ENCODE measurements at regions not wholly inside any gene's neighbourhood (a gene's known extent, or its start where the extent isn't known, plus 50 kb on each side); places are given as distances from the start of the nearest gene placed in this dataset.

DNA sequence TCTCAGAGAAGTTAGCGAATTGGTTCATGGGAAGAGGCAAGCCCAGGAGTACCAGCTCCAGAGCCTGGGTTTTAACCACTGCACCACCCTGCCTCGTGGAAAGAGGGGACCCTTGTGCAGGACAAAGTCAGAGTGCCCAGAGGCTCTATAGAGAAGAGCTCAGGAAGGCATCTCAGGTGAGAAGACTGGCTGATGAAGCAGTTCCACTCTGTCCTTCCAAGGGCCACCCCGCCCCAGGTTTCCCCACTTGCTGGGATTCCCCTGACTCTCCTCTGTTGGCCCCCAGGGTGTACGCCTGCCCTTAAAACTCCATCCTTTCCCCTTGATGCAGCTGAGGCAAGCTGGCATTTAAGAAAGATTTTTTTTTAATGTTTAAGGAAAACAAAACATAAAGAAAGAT, 265.8 kb downstream of the BUD13 start:
- no peak for DNase-seq
- no peak overlapping the region for H2AFZ ChIP-seq
- H4K20me1 ChIP-seq (ENCODE audit: insufficient read depth): no peaks in the 10 kb centered on the region
- H3K27me3 ChIP-seq (replicated peaks; ENCODE audit: insufficient read depth): peaks cover 21% of the 10 kb centered on the region
- no peaks in the 10 kb centered on the region for H3K9me2 ChIP-seq (ENCODE audit: insufficient read depth)
- no peak overlapping the region for H3K4me3 ChIP-seq
- no peaks in the 10 kb centered on the region for H3K4me1 ChIP-seq (ENCODE audit: insufficient read depth)
- TF ChIP-seq EZH2 (IDR thresholded peaks at IDR 0.05; ENCODE audit: insufficient read depth, poor library complexity, severe bottlenecking) (no peak), EZH2phosphoT487 (IDR thresholded peaks at IDR 0.05; ENCODE audit: insufficient read depth, low read depth) (no peak)
- in situ Hi-C loops (cut with MboI): no loop called here
- H3K27ac ChIP-seq: no peak overlapping the region
- no peak overlapping the region for H3K4me2 ChIP-seq (ENCODE audit: unreplicated experiment)
- no peaks in the 10 kb centered on the region for H3F3A ChIP-seq (ENCODE audit: insufficient read depth)
- no peaks in the 10 kb centered on the region for H3K9me3 ChIP-seq (ENCODE audit: low read depth)
- no peaks in the 10 kb centered on the region for H3K36me3 ChIP-seq (ENCODE audit: low read depth)
- H3K79me2 ChIP-seq (ENCODE audit: insufficient read depth): no peaks in the 10 kb centered on the region
- 11 to 19% methylated on average over 4 of the region's 4 CpGs for WGBS, 2 experiments (ENCODE audit: low coverage in 1 of 2, low lambda C conversion rate in 2 of 2, missing lambda C conversion rate in 2 of 2)
- H3K9ac ChIP-seq: no peak overlapping the region

DNA sequence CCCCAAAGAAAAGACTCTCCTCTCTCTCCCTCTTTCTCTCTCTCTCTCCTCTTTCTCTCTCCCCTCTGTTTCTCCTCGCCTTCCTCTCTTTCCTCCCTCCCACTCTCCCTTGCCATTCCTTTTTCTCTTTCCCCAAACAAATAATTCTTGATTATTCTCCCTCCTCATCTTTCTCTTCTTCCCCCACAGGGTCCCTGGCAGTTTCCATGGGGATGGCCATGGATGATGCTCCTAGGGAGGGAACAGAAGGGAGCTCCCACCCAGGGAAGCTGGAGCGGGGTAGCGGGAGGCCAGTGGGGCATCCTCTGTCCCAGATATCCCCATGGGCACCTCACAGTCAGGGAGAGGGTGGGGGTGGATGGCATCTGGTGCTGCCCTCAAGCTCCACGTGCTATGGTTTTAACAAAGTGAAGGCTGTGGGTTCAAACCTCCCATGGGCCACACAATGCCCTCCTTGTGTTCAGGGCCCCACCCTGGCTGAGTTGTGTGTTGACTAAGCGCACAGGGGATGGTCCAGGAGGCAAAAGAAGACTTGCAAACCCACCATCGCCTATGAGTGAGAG, 266.4 kb downstream of the BUD13 start:
- no peaks in the 10 kb centered on the region for H3K36me3 ChIP-seq (ENCODE audit: low read depth)
- no peak for DNase-seq
- no peak overlapping the region for H3K4me2 ChIP-seq (ENCODE audit: unreplicated experiment)
- peaks cover 28% of the 10 kb centered on the region for H3K27me3 ChIP-seq (replicated peaks; ENCODE audit: insufficient read depth)
- TF ChIP-seq EZH2 (IDR thresholded peaks at IDR 0.05; ENCODE audit: insufficient read depth, poor library complexity, severe bottlenecking) (no peak), EZH2phosphoT487 (IDR thresholded peaks at IDR 0.05; ENCODE audit: insufficient read depth, low read depth) (no peak)
- H3K9ac ChIP-seq: no peak overlapping the region
- H3K79me2 ChIP-seq (ENCODE audit: insufficient read depth): no peaks in the 10 kb centered on the region
- WGBS, 2 experiments (ENCODE audit: low coverage in 1 of 2, low lambda C conversion rate in 2 of 2, missing lambda C conversion rate in 2 of 2): 21 to 35% methylated on average over 5 to 6 of the region's 6 CpGs
- in situ Hi-C loops (cut with MboI): no loop called here
- H3K4me1 ChIP-seq (ENCODE audit: insufficient read depth): no peaks in the 10 kb centered on the region
- no peaks in the 10 kb centered on the region for H4K20me1 ChIP-seq (ENCODE audit: insufficient read depth)
- H3K4me3 ChIP-seq: no peak overlapping the region
- no peak overlapping the region for H2AFZ ChIP-seq
- H3F3A ChIP-seq (ENCODE audit: insufficient read depth): no peaks in the 10 kb centered on the region
- no peaks in the 10 kb centered on the region for H3K9me3 ChIP-seq (ENCODE audit: low read depth)
- no peaks in the 10 kb centered on the region for H3K9me2 ChIP-seq (ENCODE audit: insufficient read depth)
- H3K27ac ChIP-seq: no peak overlapping the region

DNA sequence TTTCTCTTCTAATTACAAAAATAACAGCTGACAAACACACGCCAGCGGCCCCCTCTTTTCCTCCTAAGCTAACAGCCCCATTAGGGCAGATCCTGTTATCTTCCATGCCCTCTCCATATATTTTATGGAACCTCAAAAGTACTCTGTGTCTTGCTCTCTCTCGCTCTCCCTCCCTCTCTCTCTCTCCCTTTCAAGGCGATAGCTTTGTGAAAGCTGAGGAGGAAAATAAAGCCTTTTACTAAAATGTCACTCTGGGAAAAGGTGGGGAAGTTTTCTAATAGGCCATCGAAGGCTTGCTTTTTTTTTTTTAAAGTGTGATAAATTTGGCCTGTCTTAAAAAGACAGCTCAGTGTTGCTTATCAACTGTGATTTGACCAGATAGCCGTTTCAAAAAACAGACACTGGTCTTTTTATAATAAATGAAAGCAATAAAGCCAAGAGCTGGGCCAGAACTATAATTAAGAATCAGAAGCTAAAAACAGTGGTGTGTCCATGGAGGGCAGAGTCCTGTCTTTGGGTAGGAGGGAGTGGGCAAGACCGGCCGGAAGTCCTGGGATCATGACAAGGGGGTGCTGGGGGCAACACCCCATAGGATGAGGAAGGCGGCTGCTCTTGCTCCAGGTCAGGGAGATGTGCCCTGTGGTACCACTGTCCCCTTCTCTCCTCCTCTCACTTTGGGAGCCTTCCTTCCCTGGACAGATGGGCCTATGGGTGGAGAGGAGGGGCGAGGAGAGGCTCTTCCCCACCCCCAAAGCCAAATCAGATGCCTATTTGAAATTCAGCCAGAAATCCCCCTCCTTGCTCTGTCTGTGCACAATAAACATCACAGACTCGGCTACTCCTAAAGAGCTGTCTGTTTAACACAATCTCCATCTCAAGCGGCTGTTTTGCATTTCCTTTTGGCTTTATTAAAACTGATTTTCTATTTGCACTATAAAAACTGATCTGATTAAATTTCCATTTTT, 267.2 kb downstream of the BUD13 start:
- DNase-seq: no peak
- 36 to 37% methylated on average over 12 of the region's 12 CpGs for WGBS, 2 experiments (ENCODE audit: low coverage in 1 of 2, low lambda C conversion rate in 2 of 2, missing lambda C conversion rate in 2 of 2)
- Histone ChIP-seq H3K27me3 (replicated peaks; ENCODE audit: insufficient read depth) (peaks cover 34% of the 10 kb centered on the region), H3K79me2 (ENCODE audit: insufficient read depth) (no peaks in the 10 kb centered on the region), H3K36me3 (ENCODE audit: low read depth) (no peaks in the 10 kb centered on the region), H4K20me1 (ENCODE audit: insufficient read depth) (no peaks in the 10 kb centered on the region), H3K27ac (no peak overlapping the region), H3K4me3 (no peak overlapping the region), H3K4me2 (ENCODE audit: unreplicated experiment) (no peak overlapping the region), H3K9me2 (ENCODE audit: insufficient read depth) (no peaks in the 10 kb centered on the region), H2AFZ (no peak overlapping the region), H3K9me3 (ENCODE audit: low read depth) (no peaks in the 10 kb centered on the region), H3F3A (ENCODE audit: insufficient read depth) (no peaks in the 10 kb centered on the region), H3K4me1 (ENCODE audit: insufficient read depth) (no peaks in the 10 kb centered on the region), H3K9ac (no peak overlapping the region)
- TF ChIP-seq EZH2 (IDR thresholded peaks at IDR 0.05; ENCODE audit: insufficient read depth, poor library complexity, severe bottlenecking) (no peak), EZH2phosphoT487 (IDR thresholded peaks at IDR 0.05; ENCODE audit: insufficient read depth, low read depth) (no peak)
- in situ Hi-C loops (cut with MboI): no loop called here

DNA sequence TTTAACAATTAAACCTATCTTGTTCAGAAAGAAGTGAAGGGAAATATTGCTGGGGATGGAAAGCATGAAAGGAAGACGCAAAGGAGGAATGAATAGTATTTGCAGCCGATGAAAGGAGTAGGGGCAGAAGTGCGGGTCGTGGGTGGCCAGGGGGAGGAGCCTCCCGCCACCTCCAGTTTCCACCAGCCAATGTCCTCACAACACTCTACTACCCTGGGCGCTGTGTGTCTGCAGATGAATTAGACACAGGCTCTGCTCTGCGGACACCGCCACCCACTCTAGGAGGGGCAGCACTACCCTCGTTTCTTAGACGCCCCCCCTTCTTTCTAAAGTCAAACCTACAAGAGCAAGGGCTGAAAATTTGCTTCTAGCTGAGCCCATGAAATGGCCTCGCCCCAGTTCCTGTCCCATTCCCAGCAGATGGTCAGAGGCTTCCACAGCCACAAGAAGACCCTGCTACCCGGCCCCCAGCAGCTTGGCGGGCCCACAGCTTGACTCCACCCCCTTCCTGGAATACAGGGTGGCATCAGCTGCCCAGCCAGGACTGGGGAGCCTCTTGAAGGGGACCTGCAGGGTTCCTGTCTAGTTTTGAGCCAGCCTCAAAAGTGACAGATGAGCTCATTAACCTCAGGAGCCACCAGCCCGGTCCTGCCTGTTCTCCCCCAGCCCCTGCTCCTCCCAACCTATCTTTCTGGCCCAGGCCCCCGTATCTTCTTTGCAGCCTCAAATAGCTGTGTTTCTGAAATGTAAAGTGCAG, 268.1 kb downstream of the BUD13 start:
- no peak overlapping the region for H2AFZ ChIP-seq
- H3K9me3 ChIP-seq (ENCODE audit: low read depth): no peaks in the 10 kb centered on the region
- H3K9ac ChIP-seq: no peak overlapping the region
- no peaks in the 10 kb centered on the region for H4K20me1 ChIP-seq (ENCODE audit: insufficient read depth)
- H3K4me2 ChIP-seq (ENCODE audit: unreplicated experiment): no peak overlapping the region
- H3K4me3 ChIP-seq: no peak overlapping the region
- no peaks in the 10 kb centered on the region for H3K9me2 ChIP-seq (ENCODE audit: insufficient read depth)
- no peaks in the 10 kb centered on the region for H3K4me1 ChIP-seq (ENCODE audit: insufficient read depth)
- TF ChIP-seq EZH2phosphoT487 (IDR thresholded peaks at IDR 0.05; ENCODE audit: insufficient read depth, low read depth) (no peak), EZH2 (IDR thresholded peaks at IDR 0.05; ENCODE audit: insufficient read depth, poor library complexity, severe bottlenecking) (no peak)
- in situ Hi-C loops (cut with MboI): no loop called here
- no peak overlapping the region for H3K27ac ChIP-seq
- H3F3A ChIP-seq (ENCODE audit: insufficient read depth): no peaks in the 10 kb centered on the region
- H3K79me2 ChIP-seq (ENCODE audit: insufficient read depth): no peaks in the 10 kb centered on the region
- 25 to 29% methylated on average over 15 of the region's 15 CpGs for WGBS, 2 experiments (ENCODE audit: low coverage in 1 of 2, low lambda C conversion rate in 2 of 2, missing lambda C conversion rate in 2 of 2)
- H3K27me3 ChIP-seq (replicated peaks; ENCODE audit: insufficient read depth): peaks cover 35% of the 10 kb centered on the region
- DNase-seq: no peak
- no peaks in the 10 kb centered on the region for H3K36me3 ChIP-seq (ENCODE audit: low read depth)

All from GM23248 (cell line).